ENCODE measurements at regions not wholly inside any gene's neighbourhood (a gene's known extent, or its start where the extent isn't known, plus 50 kb on each side); places are given as distances from the start of the nearest gene placed in this dataset.

DNA sequence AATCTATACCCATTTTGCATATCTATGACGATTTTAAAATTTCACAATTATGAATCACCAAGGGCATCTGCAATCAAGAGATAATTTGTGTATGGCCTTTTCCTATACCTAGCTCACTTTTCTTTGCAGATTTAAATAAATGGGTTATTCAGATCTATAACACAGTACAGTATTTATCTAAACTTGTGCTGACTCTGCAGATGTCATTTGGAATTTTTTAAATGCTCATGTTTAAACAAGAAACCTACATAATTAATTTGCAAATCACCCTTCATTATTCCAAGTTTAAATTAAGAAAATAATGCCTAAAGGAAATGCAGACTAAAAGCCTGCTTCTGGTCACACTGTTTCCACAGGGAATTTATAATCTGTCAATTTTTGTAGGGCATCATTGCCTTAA, 284.2 kb downstream of the SI start:
- TF ChIP-seq, protein P1, sequence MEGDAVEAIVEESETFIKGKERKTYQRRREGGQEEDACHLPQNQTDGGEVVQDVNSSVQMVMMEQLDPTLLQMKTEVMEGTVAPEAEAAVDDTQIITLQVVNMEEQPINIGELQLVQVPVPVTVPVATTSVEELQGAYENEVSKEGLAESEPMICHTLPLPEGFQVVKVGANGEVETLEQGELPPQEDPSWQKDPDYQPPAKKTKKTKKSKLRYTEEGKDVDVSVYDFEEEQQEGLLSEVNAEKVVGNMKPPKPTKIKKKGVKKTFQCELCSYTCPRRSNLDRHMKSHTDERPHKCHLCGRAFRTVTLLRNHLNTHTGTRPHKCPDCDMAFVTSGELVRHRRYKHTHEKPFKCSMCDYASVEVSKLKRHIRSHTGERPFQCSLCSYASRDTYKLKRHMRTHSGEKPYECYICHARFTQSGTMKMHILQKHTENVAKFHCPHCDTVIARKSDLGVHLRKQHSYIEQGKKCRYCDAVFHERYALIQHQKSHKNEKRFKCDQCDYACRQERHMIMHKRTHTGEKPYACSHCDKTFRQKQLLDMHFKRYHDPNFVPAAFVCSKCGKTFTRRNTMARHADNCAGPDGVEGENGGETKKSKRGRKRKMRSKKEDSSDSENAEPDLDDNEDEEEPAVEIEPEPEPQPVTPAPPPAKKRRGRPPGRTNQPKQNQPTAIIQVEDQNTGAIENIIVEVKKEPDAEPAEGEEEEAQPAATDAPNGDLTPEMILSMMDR (IDR thresholded peaks at IDR 0.05; ENCODE audit: low read length): no peak
- TF ChIP-seq EZH2 (IDR thresholded peaks at IDR 0.05; ENCODE audit: borderline replicate concordance, low read length): no peak
